ENCODE measurements at regions not wholly inside any gene's neighbourhood (a gene's known extent, or its start where the extent isn't known, plus 50 kb on each side); places are given as distances from the start of the nearest gene placed in this dataset.

- H3K36me3 ChIP-seq (ENCODE audit: control insufficient read depth in 2 of 2, extremely low read depth in 1 of 2, insufficient read depth in 2 of 2, low read length in 2 of 2), result no peaks in the 10 kb centered on the region
- no peaks in the 10 kb centered on the region for H3K9me1 ChIP-seq (replicated peaks; ENCODE audit: control insufficient read depth, extremely low read depth, insufficient read depth, low read length)
- no peaks in the 10 kb centered on the region for H4K20me1 ChIP-seq (replicated peaks; ENCODE audit: control insufficient read depth, extremely low read depth, insufficient read depth, low read length)
- no peak for DNase-seq (ENCODE audit: low read depth, low spot score)
- intact Hi-C loops (cut with micrococcal nuclease), result no loop called here
- H3K27me3 ChIP-seq (ENCODE audit: control insufficient read depth in 2 of 2, insufficient read depth in 2 of 2, low read length in 2 of 2), result no peaks in the 10 kb centered on the region
- no peaks in the 10 kb centered on the region for H3K9me3 ChIP-seq (replicated peaks; ENCODE audit: control insufficient read depth, insufficient read depth, low read length)
- BruUV-seq (replicated peaks), result no TSS peak
- H3K79me2 ChIP-seq (ENCODE audit: control insufficient read depth, insufficient read depth, low read length), result no peaks in the 10 kb centered on the region
- no peaks in the 10 kb centered on the region for H3K4me1 ChIP-seq (ENCODE audit: control insufficient read depth, extremely low read depth, insufficient read depth, low read length)
- dilution Hi-C loops (cut with MboI; ENCODE audit: extremely low pct_ligation_motif_present, low sequenced_read_pairs), result no loop called here
- H2AFZ ChIP-seq (ENCODE audit: low read depth, low read length), result no peak overlapping the region
- H3K9ac ChIP-seq (replicated peaks; ENCODE audit: extremely low read depth, insufficient read depth, low read length), result no peak overlapping the region
- FAIRE-seq, result no peak
- CTCF ChIA-PET, result interaction anchor here (0.9 kb wide), 1 partner anchor 8 kb away, joined by 3 read pairs; no protein-coding TSS in a partner anchor
- H3K4me3 ChIP-seq (replicated peaks in 1 of 3; ENCODE audit: insufficient read depth in 1 of 3, low read depth in 1 of 3, low read length in 3 of 3), result no peak overlapping the region
- no peak overlapping the region for H3K27ac ChIP-seq (ENCODE audit: insufficient read depth, low read depth, low read length)
- TF ChIP-seq POLR2A (IDR thresholded peaks at IDR 0.05; ENCODE audit: low read depth, low read length) (no peak), GATA2 (IDR thresholded peaks at IDR 0.05; ENCODE audit: insufficient read depth, insufficient read length, low read depth, low read length) (no peak), EZH2 (IDR thresholded peaks at IDR 0.05; ENCODE audit: borderline replicate concordance, low read depth, low read length, severe bottlenecking) (no peak), POLR2AphosphoS5 (IDR thresholded peaks at IDR 0.05; ENCODE audit: insufficient read depth, low read depth, low read length) (no peak), JUN (IDR thresholded peaks at IDR 0.05; ENCODE audit: borderline replicate concordance, insufficient read depth, insufficient read length, low read depth) (no peak), MYC (IDR thresholded peaks at IDR 0.05; ENCODE audit: low read depth, low read length) (no peak), FOS (IDR thresholded peaks at IDR 0.05; ENCODE audit: borderline replicate concordance, insufficient read depth, low read length) (no peak)
- TF ChIP-seq, protein P1, sequence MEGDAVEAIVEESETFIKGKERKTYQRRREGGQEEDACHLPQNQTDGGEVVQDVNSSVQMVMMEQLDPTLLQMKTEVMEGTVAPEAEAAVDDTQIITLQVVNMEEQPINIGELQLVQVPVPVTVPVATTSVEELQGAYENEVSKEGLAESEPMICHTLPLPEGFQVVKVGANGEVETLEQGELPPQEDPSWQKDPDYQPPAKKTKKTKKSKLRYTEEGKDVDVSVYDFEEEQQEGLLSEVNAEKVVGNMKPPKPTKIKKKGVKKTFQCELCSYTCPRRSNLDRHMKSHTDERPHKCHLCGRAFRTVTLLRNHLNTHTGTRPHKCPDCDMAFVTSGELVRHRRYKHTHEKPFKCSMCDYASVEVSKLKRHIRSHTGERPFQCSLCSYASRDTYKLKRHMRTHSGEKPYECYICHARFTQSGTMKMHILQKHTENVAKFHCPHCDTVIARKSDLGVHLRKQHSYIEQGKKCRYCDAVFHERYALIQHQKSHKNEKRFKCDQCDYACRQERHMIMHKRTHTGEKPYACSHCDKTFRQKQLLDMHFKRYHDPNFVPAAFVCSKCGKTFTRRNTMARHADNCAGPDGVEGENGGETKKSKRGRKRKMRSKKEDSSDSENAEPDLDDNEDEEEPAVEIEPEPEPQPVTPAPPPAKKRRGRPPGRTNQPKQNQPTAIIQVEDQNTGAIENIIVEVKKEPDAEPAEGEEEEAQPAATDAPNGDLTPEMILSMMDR (IDR thresholded peaks at IDR 0.05; ENCODE audit: extremely low read depth in 1 of 2, insufficient read depth in 1 of 2, low read depth in 1 of 2, low read length in 2 of 2), result no peak
- TF ChIP-seq, protein P2, sequence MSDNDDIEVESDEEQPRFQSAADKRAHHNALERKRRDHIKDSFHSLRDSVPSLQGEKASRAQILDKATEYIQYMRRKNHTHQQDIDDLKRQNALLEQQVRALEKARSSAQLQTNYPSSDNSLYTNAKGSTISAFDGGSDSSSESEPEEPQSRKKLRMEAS (IDR thresholded peaks at IDR 0.05; ENCODE audit: insufficient read depth, insufficient read length), result no peak
- POLR2A ChIA-PET, result no interaction called here
- H3K4me2 ChIP-seq (ENCODE audit: insufficient read depth, low read length), result no peak overlapping the region
Observed at GRCh38 chr12:42749239-42749638, 159.7 kb upstream of the PRICKLE1 start.

All from endothelial cell of umbilical vein (primary cell).